SJSA1 (cell line): ENCODE measurements at regions not wholly inside any gene's neighbourhood (a gene's known extent, or its start where the extent isn't known, plus 50 kb on each side); places are given as distances from the start of the nearest gene placed in this dataset.
A peak's percentile ranks its signal among the peaks of the same experiment; 100 is the strongest.

Experiments
- DNase-seq, 2 experiments: peaks; one replicate each; pipeline ENCODE4 v3.0.0-alpha.2; 2015 to 2020; ENCODE audit warnings: low spot score in 2 of 2, low read depth in 1 of 2
- H3K27ac ChIP-seq: fragments of 250-450 bp; sonication (Bioruptor Pico); 2 replicates; pipeline ENCODE4 v1.5.1; 2020; ENCODE audit warnings: mild to moderate bottlenecking, moderate library complexity
- H3K27me3 ChIP-seq: fragments of 250-450 bp; sonication (Bioruptor Pico); replicated peaks from 2 replicates; pipeline ENCODE4 v1.5.1; 2020; ENCODE audit warnings: mild to moderate bottlenecking, moderate library complexity
- H3K36me3 ChIP-seq: fragments of 250-450 bp; sonication (Bioruptor Pico); 2 replicates; pipeline ENCODE4 v1.5.1; 2020; ENCODE audit warnings: mild to moderate bottlenecking
- H3K4me1 ChIP-seq: fragments of 250-450 bp; sonication (Bioruptor Pico); replicated peaks from 2 replicates; pipeline ENCODE4 v1.6.1; 2021; ENCODE audit warnings: mild to moderate bottlenecking
- H3K4me3 ChIP-seq: fragments of 250-450 bp; sonication (Bioruptor Pico); 2 replicates; pipeline ENCODE4 v1.5.1; 2020; ENCODE audit warnings: mild to moderate bottlenecking
- H3K9me3 ChIP-seq: fragments of 250-450 bp; sonication (Bioruptor Pico); replicated peaks from 2 replicates; pipeline ENCODE4 v1.5.1; 2020; ENCODE audit warnings: mild to moderate bottlenecking

DNA sequence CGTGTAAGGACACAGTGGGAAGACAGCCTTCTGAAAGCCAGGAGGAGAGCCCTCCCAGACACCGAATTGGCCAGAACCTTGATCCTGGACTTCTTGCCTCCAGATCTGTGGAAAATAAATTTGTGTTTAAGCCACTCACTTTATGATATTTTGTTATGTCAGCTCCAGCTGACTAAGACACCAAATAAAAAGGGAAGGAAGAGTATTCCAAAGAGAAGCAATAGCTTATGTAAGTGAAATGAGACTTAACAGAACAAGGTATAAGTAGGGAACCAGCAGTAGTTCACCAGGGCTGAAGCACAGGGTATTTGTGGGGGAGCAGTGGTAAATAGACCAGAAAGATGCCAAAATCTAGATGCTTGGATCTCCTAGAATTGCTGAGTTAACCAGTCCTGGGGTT is 94.2 kb upstream of the WLS start:
- Histone ChIP-seq H3K36me3 (no peaks in the 10 kb centered on the region), H3K4me3 (no peak overlapping the region), H3K27me3 (no peaks in the 10 kb centered on the region), H3K9me3 (no peaks in the 10 kb centered on the region), H3K27ac (no peak overlapping the region), H3K4me1 (peaks cover 50% of the 10 kb centered on the region)
- DNase-seq, result no peak

GRCh38 chr1:68324316-68324715 is 92.0 kb upstream of the WLS start:
- no peaks in the 10 kb centered on the region for H3K27me3 ChIP-seq
- no peak for DNase-seq
- H3K36me3 ChIP-seq, result no peaks in the 10 kb centered on the region
- peaks cover 35% of the 10 kb centered on the region for H3K4me1 ChIP-seq
- H3K9me3 ChIP-seq, result no peaks in the 10 kb centered on the region
- no peak overlapping the region for H3K4me3 ChIP-seq
- no peak overlapping the region for H3K27ac ChIP-seq

- DNase-seq, result peak; percentile 73 to 82
- H3K27me3 ChIP-seq, result no peaks in the 10 kb centered on the region
- no peak overlapping the region for H3K27ac ChIP-seq
- H3K9me3 ChIP-seq, result no peaks in the 10 kb centered on the region
- H3K36me3 ChIP-seq, result no peaks in the 10 kb centered on the region
- no peak overlapping the region for H3K4me3 ChIP-seq
- peaks cover 23% of the 10 kb centered on the region for H3K4me1 ChIP-seq
Measured at GRCh38 chr1:68322837-68323687, 90.7 kb upstream of the WLS start.

DNA sequence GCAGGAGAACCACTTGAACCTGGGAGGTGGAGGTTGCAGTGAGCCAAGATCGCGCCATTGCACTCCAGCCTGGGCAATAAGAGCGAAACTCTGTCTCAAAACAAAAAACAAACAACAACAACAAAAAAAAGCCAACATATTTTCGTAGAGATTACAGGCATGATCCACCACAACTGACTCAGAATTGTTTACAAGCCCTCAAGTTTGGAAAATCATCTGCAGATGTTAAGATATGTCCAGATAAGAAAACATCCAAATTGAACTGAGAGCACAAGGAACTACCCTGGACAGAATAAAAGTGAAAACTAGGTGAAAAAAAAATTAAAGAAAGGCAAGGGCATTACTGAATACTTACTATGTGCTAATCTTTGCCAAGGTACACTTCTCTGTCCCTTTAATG is 89.8 kb upstream of the WLS start:
- Histone ChIP-seq H3K36me3 (no peaks in the 10 kb centered on the region), H3K4me1 (peaks cover 23% of the 10 kb centered on the region), H3K27me3 (0 out of 2 replicates have a peak, but pooled peaks cover 2% of the 10 kb centered on the region), H3K9me3 (0 out of 2 replicates have a peak, but pooled peaks cover 4% of the 10 kb centered on the region), H3K27ac (no peak overlapping the region), H3K4me3 (no peak overlapping the region)
- no peak for DNase-seq

DNA sequence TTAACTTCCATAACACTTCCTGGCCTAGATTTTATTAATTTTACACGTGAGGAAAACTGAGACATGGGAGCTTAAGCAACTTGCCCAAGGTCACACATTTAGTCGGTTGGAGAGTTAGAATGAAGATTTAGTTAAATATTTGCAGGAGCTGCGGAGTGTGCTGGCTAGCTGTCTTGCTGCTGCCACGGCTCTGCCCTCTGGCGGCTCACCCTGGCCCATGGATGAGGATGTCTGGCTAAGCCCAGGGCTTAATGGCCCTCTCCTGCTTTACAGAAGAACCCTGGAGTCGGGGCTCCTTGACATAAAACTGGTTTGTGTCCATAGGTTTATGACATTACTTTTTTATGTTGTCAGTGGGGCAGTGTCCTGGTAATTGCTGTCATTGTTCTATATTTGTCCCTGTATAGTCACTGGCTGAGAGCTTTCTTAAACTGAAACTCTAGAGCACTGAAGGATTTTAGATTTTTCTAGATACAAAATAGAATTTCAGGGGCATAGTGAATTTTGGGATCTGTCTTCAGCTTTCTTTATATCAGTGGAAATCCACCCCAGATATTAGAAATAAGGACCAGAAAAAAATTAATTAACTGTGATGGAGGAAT is 88.9 kb upstream of the WLS start:
- Histone ChIP-seq H3K36me3 (no peaks in the 10 kb centered on the region), H3K4me1 (peaks cover 23% of the 10 kb centered on the region)
- DNase-seq, result peak in 1 of 2 experiments; percentile 54

GRCh38 chr1:68320349-68320748 is 88.0 kb upstream of the WLS start:
- Histone ChIP-seq H3K4me1 (peaks cover 23% of the 10 kb centered on the region), H3K27me3 (0 out of 2 replicates have a peak, but pooled peaks cover 2% of the 10 kb centered on the region), H3K4me3 (no peak overlapping the region), H3K9me3 (0 out of 2 replicates have a peak, but pooled peaks cover 4% of the 10 kb centered on the region), H3K27ac (no peak overlapping the region), H3K36me3 (no peaks in the 10 kb centered on the region)
- DNase-seq, result no peak

More for the DNA sequence above, 88.9 kb upstream of the WLS start:
- Histone ChIP-seq H3K27me3 (0 out of 2 replicates have a peak, but pooled peaks cover 2% of the 10 kb centered on the region), H3K27ac (no peak overlapping the region), H3K4me3 (no peak overlapping the region), H3K9me3 (0 out of 2 replicates have a peak, but pooled peaks cover 4% of the 10 kb centered on the region)

- Histone ChIP-seq H3K4me1 (peaks cover 23% of the 10 kb centered on the region), H3K27ac (no peak overlapping the region), H3K4me3 (no peak overlapping the region), H3K9me3 (0 out of 2 replicates have a peak, but pooled peaks cover 4% of the 10 kb centered on the region), H3K27me3 (0 out of 2 replicates have a peak, but pooled peaks cover 2% of the 10 kb centered on the region), H3K36me3 (no peaks in the 10 kb centered on the region)
- DNase-seq, result no peak
Measured at GRCh38 chr1:68319907-68320306, 87.6 kb upstream of the WLS start.

DNA sequence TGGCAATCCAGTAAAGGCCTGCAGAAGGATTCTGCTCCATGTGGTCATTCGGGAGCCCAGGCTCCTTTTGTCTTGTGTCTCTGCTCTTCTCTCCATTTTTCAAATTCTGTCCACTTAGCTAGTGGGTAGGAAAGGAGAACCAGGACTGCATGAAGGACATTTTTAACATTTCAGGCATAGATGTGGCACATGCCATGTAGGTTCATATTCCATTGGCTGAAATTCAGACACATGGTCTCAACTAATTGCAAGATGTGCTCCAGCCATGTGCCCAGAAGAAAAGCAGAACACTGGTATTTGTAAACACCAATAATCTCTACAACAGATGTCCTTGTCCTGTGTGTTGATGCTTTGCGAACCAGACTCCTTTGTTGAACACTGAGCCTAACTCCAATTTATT is 85.2 kb upstream of the WLS start:
- H3K4me1 ChIP-seq, result peaks cover 22% of the 10 kb centered on the region
- H3K27ac ChIP-seq, result no peak overlapping the region
- DNase-seq, result no peak
- H3K27me3 ChIP-seq, result 0 out of 2 replicates have a peak, but pooled peaks cover 2% of the 10 kb centered on the region
- 0 out of 2 replicates have a peak, but pooled peaks cover 4% of the 10 kb centered on the region for H3K9me3 ChIP-seq
- no peaks in the 10 kb centered on the region for H3K36me3 ChIP-seq
- no peak overlapping the region for H3K4me3 ChIP-seq

- Histone ChIP-seq H3K4me3 (no peak overlapping the region), H3K4me1 (peaks cover 14% of the 10 kb centered on the region), H3K27me3 (0 out of 2 replicates have a peak, but pooled peaks cover 2% of the 10 kb centered on the region), H3K27ac (0 out of 2 replicates have a peak overlapping the region, but pooled peaks have one; percentile 4), H3K9me3 (0 out of 2 replicates have a peak, but pooled peaks cover 4% of the 10 kb centered on the region), H3K36me3 (no peaks in the 10 kb centered on the region)
- DNase-seq, result peak; percentile 52 to 72
Measured at GRCh38 chr1:68314151-68314780, 81.9 kb upstream of the WLS start.

- no peak overlapping the region for H3K4me3 ChIP-seq
- H3K27me3 ChIP-seq, result 0 out of 2 replicates have a peak, but pooled peaks cover 2% of the 10 kb centered on the region
- 0 out of 2 replicates have a peak, but pooled peaks cover 4% of the 10 kb centered on the region for H3K9me3 ChIP-seq
- no peaks in the 10 kb centered on the region for H3K36me3 ChIP-seq
- H3K4me1 ChIP-seq, result peaks cover 14% of the 10 kb centered on the region
- H3K27ac ChIP-seq, result 0 out of 2 replicates have a peak overlapping the region, but pooled peaks have one; percentile 4
- DNase-seq, result no peak
Measured at GRCh38 chr1:68313735-68314134, 81.4 kb upstream of the WLS start.

DNA sequence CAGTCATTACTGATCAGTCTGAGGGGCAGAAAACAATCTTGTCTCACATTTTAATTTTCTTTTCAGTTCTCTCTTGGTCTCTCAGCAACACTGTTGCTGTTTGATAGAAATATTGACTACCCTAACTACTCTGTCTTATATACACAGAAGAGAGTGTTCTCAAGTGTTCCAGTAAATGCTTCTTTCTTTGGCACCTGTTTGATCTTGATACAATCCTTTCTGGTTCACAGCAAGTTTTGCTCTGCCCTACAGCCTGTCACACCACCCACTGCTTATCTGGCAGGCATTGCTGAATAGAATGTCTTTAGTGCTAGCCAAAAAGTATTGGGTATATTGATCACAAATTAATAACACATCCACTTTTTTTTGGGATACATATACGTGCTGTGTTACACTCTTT is 75.7 kb upstream of the WLS start:
- DNase-seq, result no peak
- no peaks in the 10 kb centered on the region for H3K9me3 ChIP-seq
- no peaks in the 10 kb centered on the region for H3K27me3 ChIP-seq
- H3K4me3 ChIP-seq, result no peak overlapping the region
- H3K36me3 ChIP-seq, result no peaks in the 10 kb centered on the region
- H3K27ac ChIP-seq, result no peak overlapping the region
- H3K4me1 ChIP-seq, result no peaks in the 10 kb centered on the region

DNA sequence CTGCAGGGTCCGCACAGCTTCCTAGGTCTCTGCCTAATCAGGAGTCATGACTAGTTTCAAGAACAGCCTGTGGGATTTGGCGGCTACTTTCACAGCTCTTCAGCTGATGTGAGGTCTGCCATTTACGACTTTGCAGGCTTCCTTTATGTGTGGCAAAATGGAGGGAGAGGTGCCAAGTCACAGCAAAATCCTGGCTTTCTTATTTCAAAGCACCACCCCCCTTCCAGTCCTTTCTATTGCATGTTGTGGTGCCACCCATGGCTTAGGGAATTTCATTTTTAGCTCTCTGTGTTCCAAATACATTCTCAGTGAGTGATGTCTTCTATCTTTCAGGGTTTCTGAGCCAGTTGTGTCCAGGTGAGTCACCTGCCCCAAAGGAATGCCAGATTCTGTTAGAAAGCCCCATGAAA is 75.1 kb upstream of the WLS start:
- Histone ChIP-seq H3K4me3 (no peak overlapping the region), H3K36me3 (no peaks in the 10 kb centered on the region), H3K9me3 (no peaks in the 10 kb centered on the region), H3K4me1 (no peaks in the 10 kb centered on the region), H3K27me3 (no peaks in the 10 kb centered on the region), H3K27ac (no peak overlapping the region)
- DNase-seq, result no peak

GRCh38 chr1:68301471-68302001 is 69.2 kb upstream of the WLS start:
- peak in 1 of 2 experiments; percentile 29 for DNase-seq
- Histone ChIP-seq H3K9me3 (no peaks in the 10 kb centered on the region), H3K4me3 (no peak overlapping the region), H3K4me1 (peaks cover 3% of the 10 kb centered on the region; the same call in 1 of the 2 replicates), H3K27me3 (no peaks in the 10 kb centered on the region), H3K27ac (no peak overlapping the region), H3K36me3 (no peaks in the 10 kb centered on the region)
